ENCODE measurements at regions not wholly inside any gene's neighbourhood (a gene's known extent, or its start where the extent isn't known, plus 50 kb on each side); places are given as distances from the start of the nearest gene placed in this dataset.

DNA sequence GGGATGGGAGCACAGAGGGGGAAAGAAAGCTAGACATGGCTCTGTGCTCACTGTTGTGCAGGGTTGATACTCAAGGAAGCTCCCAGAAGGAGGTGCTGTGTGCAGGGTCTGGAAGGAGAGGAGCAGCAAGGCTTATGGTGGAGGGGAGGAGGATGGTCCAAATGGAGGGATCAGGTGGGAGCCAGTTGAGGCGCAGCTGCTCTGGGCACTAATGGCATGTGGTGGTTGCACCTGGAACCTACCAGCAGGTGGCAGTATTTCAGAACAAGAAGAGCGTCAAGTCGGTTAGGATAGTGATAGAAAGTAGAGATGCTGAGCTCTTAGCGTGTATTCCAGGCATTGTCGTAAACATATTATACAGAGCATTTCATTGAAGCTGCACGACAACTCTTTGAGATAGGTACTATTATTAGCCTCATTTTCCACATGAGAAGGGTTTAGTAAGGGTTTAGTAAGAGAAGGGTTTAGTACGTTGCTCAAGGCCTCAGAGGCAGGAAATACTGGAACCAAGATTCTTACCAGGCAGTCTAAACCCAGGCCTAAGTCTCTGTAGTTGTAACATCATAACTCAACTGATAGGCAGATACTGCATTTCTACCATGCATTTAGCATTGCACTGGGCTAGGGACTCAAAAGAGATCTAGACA lies 223.7 kb downstream of the CYP26B1 start (continued):
- peak; percentile 83 for TF ChIP-seq SMC3 (conservative IDR thresholded peaks at IDR 0.05; ENCODE audit: insufficient read depth, low read depth, low read length)
- TF ChIP-seq, protein P1, sequence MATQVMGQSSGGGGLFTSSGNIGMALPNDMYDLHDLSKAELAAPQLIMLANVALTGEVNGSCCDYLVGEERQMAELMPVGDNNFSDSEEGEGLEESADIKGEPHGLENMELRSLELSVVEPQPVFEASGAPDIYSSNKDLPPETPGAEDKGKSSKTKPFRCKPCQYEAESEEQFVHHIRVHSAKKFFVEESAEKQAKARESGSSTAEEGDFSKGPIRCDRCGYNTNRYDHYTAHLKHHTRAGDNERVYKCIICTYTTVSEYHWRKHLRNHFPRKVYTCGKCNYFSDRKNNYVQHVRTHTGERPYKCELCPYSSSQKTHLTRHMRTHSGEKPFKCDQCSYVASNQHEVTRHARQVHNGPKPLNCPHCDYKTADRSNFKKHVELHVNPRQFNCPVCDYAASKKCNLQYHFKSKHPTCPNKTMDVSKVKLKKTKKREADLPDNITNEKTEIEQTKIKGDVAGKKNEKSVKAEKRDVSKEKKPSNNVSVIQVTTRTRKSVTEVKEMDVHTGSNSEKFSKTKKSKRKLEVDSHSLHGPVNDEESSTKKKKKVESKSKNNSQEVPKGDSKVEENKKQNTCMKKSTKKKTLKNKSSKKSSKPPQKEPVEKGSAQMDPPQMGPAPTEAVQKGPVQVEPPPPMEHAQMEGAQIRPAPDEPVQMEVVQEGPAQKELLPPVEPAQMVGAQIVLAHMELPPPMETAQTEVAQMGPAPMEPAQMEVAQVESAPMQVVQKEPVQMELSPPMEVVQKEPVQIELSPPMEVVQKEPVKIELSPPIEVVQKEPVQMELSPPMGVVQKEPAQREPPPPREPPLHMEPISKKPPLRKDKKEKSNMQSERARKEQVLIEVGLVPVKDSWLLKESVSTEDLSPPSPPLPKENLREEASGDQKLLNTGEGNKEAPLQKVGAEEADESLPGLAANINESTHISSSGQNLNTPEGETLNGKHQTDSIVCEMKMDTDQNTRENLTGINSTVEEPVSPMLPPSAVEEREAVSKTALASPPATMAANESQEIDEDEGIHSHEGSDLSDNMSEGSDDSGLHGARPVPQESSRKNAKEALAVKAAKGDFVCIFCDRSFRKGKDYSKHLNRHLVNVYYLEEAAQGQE (IDR thresholded peaks at IDR 0.05; ENCODE audit: borderline replicate concordance), result peak; percentile 76
- TF ChIP-seq, protein P1 (CRISPR knock-in tag; IDR thresholded peaks at IDR 0.05; ENCODE audit: low read depth), result no peak
- TF ChIP-seq, protein P2, sequence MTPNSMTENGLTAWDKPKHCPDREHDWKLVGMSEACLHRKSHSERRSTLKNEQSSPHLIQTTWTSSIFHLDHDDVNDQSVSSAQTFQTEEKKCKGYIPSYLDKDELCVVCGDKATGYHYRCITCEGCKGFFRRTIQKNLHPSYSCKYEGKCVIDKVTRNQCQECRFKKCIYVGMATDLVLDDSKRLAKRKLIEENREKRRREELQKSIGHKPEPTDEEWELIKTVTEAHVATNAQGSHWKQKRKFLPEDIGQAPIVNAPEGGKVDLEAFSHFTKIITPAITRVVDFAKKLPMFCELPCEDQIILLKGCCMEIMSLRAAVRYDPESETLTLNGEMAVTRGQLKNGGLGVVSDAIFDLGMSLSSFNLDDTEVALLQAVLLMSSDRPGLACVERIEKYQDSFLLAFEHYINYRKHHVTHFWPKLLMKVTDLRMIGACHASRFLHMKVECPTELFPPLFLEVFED (CRISPR knock-in tag; conservative IDR thresholded peaks at IDR 0.05), result 0 out of 2 replicates have a peak, but pooled peaks have one; percentile 36
- TF ChIP-seq, protein P3, sequence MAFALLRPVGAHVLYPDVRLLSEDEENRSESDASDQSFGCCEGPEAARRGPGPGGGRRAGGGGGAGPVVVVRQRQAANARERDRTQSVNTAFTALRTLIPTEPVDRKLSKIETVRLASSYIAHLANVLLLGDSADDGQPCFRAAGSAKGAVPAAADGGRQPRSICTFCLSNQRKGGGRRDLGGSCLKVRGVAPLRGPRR (CRISPR knock-in tag; IDR thresholded peaks at IDR 0.05), result no peak
- no peak for TF ChIP-seq TAF7 (tag; IDR thresholded peaks at IDR 0.05)
- TF ChIP-seq, protein P4, sequence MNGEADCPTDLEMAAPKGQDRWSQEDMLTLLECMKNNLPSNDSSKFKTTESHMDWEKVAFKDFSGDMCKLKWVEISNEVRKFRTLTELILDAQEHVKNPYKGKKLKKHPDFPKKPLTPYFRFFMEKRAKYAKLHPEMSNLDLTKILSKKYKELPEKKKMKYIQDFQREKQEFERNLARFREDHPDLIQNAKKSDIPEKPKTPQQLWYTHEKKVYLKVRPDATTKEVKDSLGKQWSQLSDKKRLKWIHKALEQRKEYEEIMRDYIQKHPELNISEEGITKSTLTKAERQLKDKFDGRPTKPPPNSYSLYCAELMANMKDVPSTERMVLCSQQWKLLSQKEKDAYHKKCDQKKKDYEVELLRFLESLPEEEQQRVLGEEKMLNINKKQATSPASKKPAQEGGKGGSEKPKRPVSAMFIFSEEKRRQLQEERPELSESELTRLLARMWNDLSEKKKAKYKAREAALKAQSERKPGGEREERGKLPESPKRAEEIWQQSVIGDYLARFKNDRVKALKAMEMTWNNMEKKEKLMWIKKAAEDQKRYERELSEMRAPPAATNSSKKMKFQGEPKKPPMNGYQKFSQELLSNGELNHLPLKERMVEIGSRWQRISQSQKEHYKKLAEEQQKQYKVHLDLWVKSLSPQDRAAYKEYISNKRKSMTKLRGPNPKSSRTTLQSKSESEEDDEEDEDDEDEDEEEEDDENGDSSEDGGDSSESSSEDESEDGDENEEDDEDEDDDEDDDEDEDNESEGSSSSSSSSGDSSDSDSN (IDR thresholded peaks at IDR 0.05; ENCODE audit: borderline replicate concordance in 1 of 2, low read depth in 2 of 2, low read length in 2 of 2), result no peak
- peak; percentile 37; the same call in 1 of the 2 replicates for TF ChIP-seq CTBP1 (IDR thresholded peaks at IDR 0.05; ENCODE audit: borderline replicate concordance)
- TF ChIP-seq, protein P5, sequence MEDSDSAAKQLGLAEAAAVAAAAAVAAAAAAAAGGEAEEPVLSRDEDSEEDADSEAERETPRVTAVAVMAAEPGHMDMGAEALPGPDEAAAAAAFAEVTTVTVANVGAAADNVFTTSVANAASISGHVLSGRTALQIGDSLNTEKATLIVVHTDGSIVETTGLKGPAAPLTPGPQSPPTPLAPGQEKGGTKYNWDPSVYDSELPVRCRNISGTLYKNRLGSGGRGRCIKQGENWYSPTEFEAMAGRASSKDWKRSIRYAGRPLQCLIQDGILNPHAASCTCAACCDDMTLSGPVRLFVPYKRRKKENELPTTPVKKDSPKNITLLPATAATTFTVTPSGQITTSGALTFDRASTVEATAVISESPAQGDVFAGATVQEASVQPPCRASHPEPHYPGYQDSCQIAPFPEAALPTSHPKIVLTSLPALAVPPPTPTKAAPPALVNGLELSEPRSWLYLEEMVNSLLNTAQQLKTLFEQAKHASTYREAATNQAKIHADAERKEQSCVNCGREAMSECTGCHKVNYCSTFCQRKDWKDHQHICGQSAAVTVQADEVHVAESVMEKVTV (CRISPR knock-in tag; IDR thresholded peaks at IDR 0.05), result peak; percentile 58; the same call in 1 of the 2 replicates

Data from K562 (cell line).